Thyroid gland (tissue), 4 donors: ENCODE measurements at regions not wholly inside any gene's neighbourhood (a gene's known extent, or its start where the extent isn't known, plus 50 kb on each side); places are given as distances from the start of the nearest gene placed in this dataset.
"Not testable (repeated sequence)": the region's sequence is repeated elsewhere in the genome, so short reads cannot be mapped to it uniquely, and the experiment has no call there.

Source experiments
- DNase-seq, 2 donors: peaks; one replicate each; pipeline ENCODE4 v3.0.0-alpha.2; 2019
- H3K27ac ChIP-seq, 3 donors: fragments of 200-600 bp; sonication (generic); 1 replicate in 2 of 3; 2 replicates in 1 of 3; pipeline ENCODE4 v1.5.1; 2016 to 2019; ENCODE audit warnings: mild to moderate bottlenecking in 1 of 3, moderate library complexity in 1 of 3
- H3K27me3 ChIP-seq: fragments of 200-600 bp; sonication (generic); one replicate; pipeline ENCODE4 v1.5.1; 2019
- H3K36me3 ChIP-seq, 2 donors: fragments of 200-600 bp; sonication (generic); one replicate each; pipeline ENCODE4 v1.5.1; 2016 to 2019
- H3K4me1 ChIP-seq, 2 donors: fragments of 200-600 bp; sonication (generic); one replicate each; pipeline ENCODE4 v1.5.1; 2017 to 2019
- H3K4me3 ChIP-seq, 3 donors: fragments of 200-600 bp; sonication (generic); replicated peaks in 1 of 3; 1 replicate in 2 of 3; 2 replicates in 1 of 3; pipeline ENCODE4 v1.5.1; 2016; ENCODE audit warnings: mild to moderate bottlenecking in 1 of 3
- H3K9me3 ChIP-seq: fragments of 200-600 bp; sonication (generic); one replicate; pipeline ENCODE4 v1.5.1; 2017
- CTCF ChIP-seq, 6 experiments: fragments of 200-600 bp in 3 of 6; fragments of 450-650 bp in 3 of 6; sonication (generic) in 3 of 6; IDR thresholded peaks; one replicate each; pipeline ENCODE4 v1.5.1; 2016 to 2019; ENCODE audit warnings: antibody characterized with exemption in 6 of 6, mild to moderate bottlenecking in 2 of 6, inconsistent platforms in 1 of 6, moderate library complexity in 1 of 6
- POLR2A ChIP-seq, 2 donors: fragments of 450-650 bp; IDR thresholded peaks; one replicate each; pipeline ENCODE4 v1.6.1; 2017; ENCODE audit warnings: antibody characterized with exemption in 2 of 2, mild to moderate bottlenecking in 2 of 2, moderate library complexity in 1 of 2
- WGBS, 2 donors: methylation state at CpG; one replicate each; pipeline ENCODE4 v1.1.5; 2017; 5-methylcytosine and 5-hydroxymethylcytosine counted together
- intact Hi-C: fragments of 100-400 bp; cut with DNase I; formaldehyde crosslinking; loops from one replicate; pipeline ENCODE4 v1.15.1; 2023

- intact Hi-C loops, result no loop called here
- 58 to 70% methylated on average over 5 of the region's 5 CpGs for WGBS, 2 donors
- no peaks in the 10 kb centered on the region for H3K4me1 ChIP-seq
- no peaks in the 10 kb centered on the region for H3K9me3 ChIP-seq
- H3K27me3 ChIP-seq, result no peaks in the 10 kb centered on the region
- TF ChIP-seq POLR2A (IDR thresholded peaks at IDR 0.05), result no peak
- no peak for TF ChIP-seq CTCF (IDR thresholded peaks at IDR 0.05)
- no peak overlapping the region for H3K4me3 ChIP-seq
- no peaks in the 10 kb centered on the region for H3K36me3 ChIP-seq
- no peak for DNase-seq
- H3K27ac ChIP-seq, result no peak overlapping the region
Measured at GRCh38 chr15:20376872-20377271, 164.7 kb downstream of the GOLGA6L6 start.

- H3K4me3 ChIP-seq, DNase-seq, H3K36me3 ChIP-seq, H3K4me1 ChIP-seq, H3K27ac ChIP-seq, H3K27me3 ChIP-seq, H3K9me3 ChIP-seq, intact Hi-C loops: not testable (repeated sequence)
Measured at GRCh38 chr15:20372416-20372815, 169.2 kb downstream of the GOLGA6L6 start.

GRCh38 chr15:20369500-20369899 is 172.1 kb downstream of the GOLGA6L6 start:
- Histone ChIP-seq H3K27ac (no peak overlapping the region), H3K36me3 (no peaks in the 10 kb centered on the region), H3K9me3 (no peaks in the 10 kb centered on the region), H3K27me3 (no peaks in the 10 kb centered on the region), H3K4me3 (no peak overlapping the region), H3K4me1 (no peaks in the 10 kb centered on the region)
- TF ChIP-seq CTCF (IDR thresholded peaks at IDR 0.05) (no peak), POLR2A (IDR thresholded peaks at IDR 0.05) (no peak)
- no peak for DNase-seq
- whole genome bisulfite sequencing, 2 donors, result 62 to 72% methylated on average over 3 of the region's 3 CpGs
- intact Hi-C loops, result no loop called here

- Histone ChIP-seq H3K27ac (no peak overlapping the region), H3K4me1 (no peaks in the 10 kb centered on the region), H3K4me3 (no peak overlapping the region), H3K9me3 (no peaks in the 10 kb centered on the region), H3K27me3 (no peaks in the 10 kb centered on the region), H3K36me3 (no peaks in the 10 kb centered on the region)
- no peak for DNase-seq
- intact Hi-C loops, result no loop called here
- no peak for TF ChIP-seq CTCF (IDR thresholded peaks at IDR 0.05)
- no peak for TF ChIP-seq POLR2A (IDR thresholded peaks at IDR 0.05)
- WGBS, 2 donors, result 26 to 31% methylated on average over 1 of the region's 1 CpG
Measured at GRCh38 chr15:20368974-20369373, 172.6 kb downstream of the GOLGA6L6 start.

- no peak for DNase-seq
- H3K4me1 ChIP-seq, result no peaks in the 10 kb centered on the region
- no peak overlapping the region for H3K4me3 ChIP-seq
- no peaks in the 10 kb centered on the region for H3K9me3 ChIP-seq
- no peak overlapping the region for H3K27ac ChIP-seq
- intact Hi-C loops, result no loop called here
- H3K27me3 ChIP-seq, result no peaks in the 10 kb centered on the region
- no peaks in the 10 kb centered on the region for H3K36me3 ChIP-seq
- TF ChIP-seq POLR2A (IDR thresholded peaks at IDR 0.05) (no peak), CTCF (IDR thresholded peaks at IDR 0.05) (no peak)
- WGBS, 2 donors, result 51 to 56% methylated on average over 2 of the region's 2 CpGs
Measured at GRCh38 chr15:20367093-20367492, 174.5 kb downstream of the GOLGA6L6 start.

- H3K4me1 ChIP-seq, H3K27ac ChIP-seq, H3K27me3 ChIP-seq, intact Hi-C loops, H3K36me3 ChIP-seq, H3K9me3 ChIP-seq, DNase-seq, H3K4me3 ChIP-seq: not testable (repeated sequence)
- 68 to 71% methylated on average over 5 of the region's 5 CpGs for WGBS, 2 donors
Measured at GRCh38 chr15:20363591-20363990, 178.0 kb downstream of the GOLGA6L6 start.
